Type B pancreatic cell (in vitro differentiated cells): ENCODE measurements at regions not wholly inside any gene's neighbourhood (a gene's known extent, or its start where the extent isn't known, plus 50 kb on each side); places are given as distances from the start of the nearest gene placed in this dataset.

Source experiments
- DNase-seq: peaks from one replicate; pipeline ENCODE4 v3.0.0; 2021; ENCODE audit warnings: mixed read lengths; ENCODE audit not compliant: unreplicated experiment; ENCODE audit errors: extremely low spot score
- H3K27ac Mint-ChIP-seq: 2 replicates; pipeline ENCODE4 v1.8.0; 2021; ENCODE audit warnings: mild to moderate bottlenecking, mixed read lengths
- H3K27me3 Mint-ChIP-seq: 2 replicates; pipeline ENCODE4 v1.8.0; 2021; ENCODE audit warnings: mixed read lengths
- H3K36me3 Mint-ChIP-seq: 2 replicates; pipeline ENCODE4 v1.8.0; 2021; ENCODE audit warnings: mixed read lengths
- H3K4me1 Mint-ChIP-seq: one replicate; pipeline ENCODE4 v1.8.0; 2021; ENCODE audit warnings: mixed read lengths; ENCODE audit not compliant: unreplicated experiment
- H3K4me3 Mint-ChIP-seq: 2 replicates; pipeline ENCODE4 v1.8.0; 2021; ENCODE audit warnings: mild to moderate bottlenecking, mixed read lengths
- H3K9me3 Mint-ChIP-seq: 2 replicates; pipeline ENCODE4 v1.8.0; 2021; ENCODE audit warnings: mixed read lengths
- CTCF ChIP-seq: fragments of 200-600 bp; sonication (generic); conservative IDR thresholded peaks from 2 replicates; pipeline ENCODE4 v1.5.0; 2021; ENCODE audit warnings: antibody characterized with exemption, mild to moderate bottlenecking

- H3K9me3 Mint-ChIP-seq: no peaks in the 10 kb centered on the region
- TF ChIP-seq CTCF: no peak
- no peak for DNase-seq
- no peak overlapping the region for H3K4me3 Mint-ChIP-seq
- no peak overlapping the region for H3K27ac Mint-ChIP-seq
- H3K4me1 Mint-ChIP-seq: peaks cover 5% of the 10 kb centered on the region
- peaks cover 3% of the 10 kb centered on the region for H3K27me3 Mint-ChIP-seq
- H3K36me3 Mint-ChIP-seq: no peaks in the 10 kb centered on the region
Observed at GRCh38 chr15:66909381-66909890, 156.0 kb upstream of the SMAD3 start.

DNA sequence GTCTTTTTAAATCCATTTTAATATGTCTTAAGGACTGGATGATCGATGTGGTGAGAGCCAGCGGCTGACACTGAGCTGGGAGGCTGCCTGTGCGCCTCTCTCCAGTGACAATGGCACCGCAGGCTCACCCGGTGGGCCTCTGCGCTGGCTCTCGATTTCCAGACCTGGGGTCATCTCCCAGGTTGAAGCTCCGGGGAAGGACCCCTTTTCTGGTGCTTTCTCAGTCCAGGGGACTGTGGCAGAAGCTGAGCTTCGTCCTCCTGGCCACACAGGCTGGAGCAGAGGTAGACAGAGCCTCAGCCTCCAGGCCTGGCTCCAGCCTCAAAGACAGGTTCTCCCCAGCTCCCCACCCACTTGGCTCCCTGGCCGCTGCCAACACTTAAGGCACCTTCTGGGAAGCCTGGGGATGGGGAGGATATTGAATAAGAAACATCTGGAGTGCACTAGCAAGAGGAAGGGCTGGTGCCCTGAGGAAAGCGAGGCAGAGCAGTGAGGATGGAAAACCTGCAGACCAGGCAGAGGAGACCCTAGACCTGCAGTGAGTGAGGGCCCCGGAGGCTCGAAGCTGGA is 154.2 kb upstream of the SMAD3 start:
- no peaks in the 10 kb centered on the region for H3K9me3 Mint-ChIP-seq
- peaks cover 3% of the 10 kb centered on the region for H3K27me3 Mint-ChIP-seq
- no peak overlapping the region for H3K27ac Mint-ChIP-seq
- H3K36me3 Mint-ChIP-seq: no peaks in the 10 kb centered on the region
- no peak overlapping the region for H3K4me3 Mint-ChIP-seq
- H3K4me1 Mint-ChIP-seq: peaks cover 5% of the 10 kb centered on the region
- DNase-seq: no peak
- no peak for TF ChIP-seq CTCF

DNA sequence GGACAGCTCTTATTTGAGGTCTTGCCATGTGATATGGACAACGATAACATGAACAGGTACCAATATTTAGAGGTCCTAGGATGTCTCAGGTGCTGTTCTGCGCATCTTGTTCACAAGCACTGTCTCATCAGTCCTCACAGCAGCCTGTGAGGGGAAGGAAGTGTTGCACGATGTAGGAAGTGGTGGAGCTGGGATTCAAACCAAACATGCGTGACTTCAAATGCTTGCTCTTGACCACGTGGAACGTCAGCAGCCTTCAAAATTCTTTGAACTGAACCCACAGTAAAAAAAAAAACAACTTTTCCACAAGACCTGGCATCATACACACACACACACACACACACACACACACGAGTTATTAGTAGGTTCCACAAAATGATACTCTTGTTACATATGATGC is 153.4 kb upstream of the SMAD3 start:
- Mint-ChIP-seq H3K36me3 (no peaks in the 10 kb centered on the region), H3K9me3 (no peaks in the 10 kb centered on the region), H3K4me1 (no peaks in the 10 kb centered on the region), H3K27me3 (peaks cover 3% of the 10 kb centered on the region), H3K27ac (no peak overlapping the region), H3K4me3 (no peak overlapping the region)
- no peak for TF ChIP-seq CTCF
- DNase-seq: no peak

DNA sequence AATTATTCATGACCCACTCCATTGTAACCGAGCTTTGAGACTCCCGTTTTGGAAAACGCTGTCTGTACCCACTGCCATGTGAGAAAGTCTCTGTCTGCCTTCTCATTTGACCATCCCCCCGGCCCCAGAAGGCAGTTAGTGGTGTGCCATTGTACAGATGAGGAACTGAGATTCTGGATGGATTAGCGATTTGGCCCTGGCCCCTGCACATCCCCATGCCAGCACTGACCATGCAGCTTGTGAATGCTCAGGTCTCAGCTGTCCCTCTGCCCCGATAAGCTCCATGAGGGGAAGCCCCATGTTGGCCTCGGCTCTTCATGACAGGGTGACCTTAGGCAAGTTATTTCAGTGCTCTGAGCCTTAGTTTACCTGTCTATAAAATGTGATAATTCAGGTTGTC is 153.0 kb upstream of the SMAD3 start:
- Mint-ChIP-seq H3K4me1 (no peaks in the 10 kb centered on the region), H3K27ac (no peak overlapping the region), H3K27me3 (peaks cover 3% of the 10 kb centered on the region), H3K36me3 (no peaks in the 10 kb centered on the region), H3K4me3 (no peak overlapping the region), H3K9me3 (no peaks in the 10 kb centered on the region)
- no peak for DNase-seq
- TF ChIP-seq CTCF: no peak

DNA sequence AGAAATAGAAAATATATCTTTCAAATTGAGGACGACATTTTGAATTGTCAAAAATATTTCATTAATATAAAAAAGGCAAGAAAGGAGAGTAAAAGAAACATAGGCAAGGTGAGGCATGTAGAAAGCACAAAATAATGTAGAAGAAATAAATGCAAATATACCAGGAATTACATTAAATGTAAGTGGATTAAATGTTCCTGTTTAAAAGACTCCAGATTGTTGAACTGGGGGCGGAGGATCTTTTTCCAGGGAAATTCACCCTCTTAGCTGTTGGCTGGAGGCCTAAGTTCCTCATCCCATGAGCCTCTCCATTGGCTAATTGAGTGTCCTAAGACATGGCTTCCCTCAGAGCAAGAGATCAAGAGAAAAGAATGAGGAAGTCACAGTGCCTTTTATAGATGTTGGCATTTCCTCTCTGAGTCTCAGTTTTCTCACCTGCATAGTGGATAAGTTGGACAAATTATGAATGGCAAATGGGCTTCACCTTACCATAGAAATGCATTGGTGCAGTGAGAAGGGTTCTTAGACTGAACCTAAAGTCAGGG is 147.4 kb upstream of the SMAD3 start:
- no peak overlapping the region for H3K4me3 Mint-ChIP-seq
- DNase-seq: no peak
- no peaks in the 10 kb centered on the region for H3K36me3 Mint-ChIP-seq
- peaks cover 3% of the 10 kb centered on the region for H3K27me3 Mint-ChIP-seq
- TF ChIP-seq CTCF: no peak
- H3K4me1 Mint-ChIP-seq: peaks cover 4% of the 10 kb centered on the region
- H3K9me3 Mint-ChIP-seq: peaks cover 4% of the 10 kb centered on the region
- H3K27ac Mint-ChIP-seq: no peak overlapping the region
